Ovary (tissue), 7 donors: ENCODE measurements at regions not wholly inside any gene's neighbourhood (a gene's known extent, or its start where the extent isn't known, plus 50 kb on each side); places are given as distances from the start of the nearest gene placed in this dataset.

Experiments
- DNase-seq, 5 donors: peaks; one replicate each; pipeline ENCODE4 v3.0.0-alpha.2; 2019 to 2020
- H3K27ac ChIP-seq, 2 donors: fragments of 200-600 bp; one replicate each; pipeline versions ENCODE4 v1.5.1 to v1.8.0; 2019 to 2022
- H3K27me3 ChIP-seq: fragments of 200-600 bp; one replicate; pipeline ENCODE4 v1.8.0; 2022
- H3K36me3 ChIP-seq: fragments of 200-600 bp; sonication (generic); one replicate; pipeline ENCODE4 v1.5.1; 2019
- H3K4me1 ChIP-seq: one replicate; pipeline ENCODE4 v1.8.1; 2013; ENCODE audit warnings: mild to moderate bottlenecking, moderate library complexity; ENCODE audit not compliant: insufficient read depth
- H3K4me3 ChIP-seq: fragments of 200-600 bp; sonication (generic); one replicate; pipeline ENCODE4 v1.5.1; 2017
- H3K9me3 ChIP-seq, 2 donors: fragments of 200-600 bp in 1 of 2; sonication (generic) in 1 of 2; one replicate each; pipeline versions ENCODE4 v1.5.1 to v1.8.1; 2013 to 2019; ENCODE audit warnings: mild to moderate bottlenecking in 1 of 2, moderate library complexity in 1 of 2
- CTCF ChIP-seq, 3 donors: fragments of 450-650 bp in 2 of 3; fragments of 200-600 bp in 1 of 3; IDR thresholded peaks; one replicate each; pipeline versions ENCODE4 v1.5.1 to v1.8.0; 2016 to 2022; ENCODE audit warnings: antibody characterized with exemption in 3 of 3, mild to moderate bottlenecking in 1 of 3
- EP300 ChIP-seq: sonication (generic); formaldehyde crosslinking; IDR thresholded peaks from one replicate; pipeline ENCODE4 v1.6.1; 2017; ENCODE audit warnings: antibody characterized with exemption
- POLR2A ChIP-seq: fragments of 450-650 bp; IDR thresholded peaks from one replicate; pipeline ENCODE4 v1.6.1; 2017; ENCODE audit warnings: antibody characterized with exemption, mild to moderate bottlenecking, moderate library complexity
- WGBS, 3 donors: extraction: QIAGEN DNeasy Blood & Tissue Kit in 1 of 3; methylation state at CpG; one replicate each; pipeline versions ENCODE4 v1.1.5 to v1.1.7; 2013 to 2017; 5-methylcytosine and 5-hydroxymethylcytosine counted together
- intact Hi-C, 4 donors: fragments of 100-400 bp; cut with DNase I; formaldehyde crosslinking; loops; one replicate each; pipeline versions ENCODE4 v1.11.0 to v1.15.1; 2022 to 2023
- donor health status: DM: no; HTN: no; CAD: no; lungs with moderate emphysema.
- donor health status: DM: no; HTN: no; CAD: no.
- donor health status: Bipolar disorder and iron deficiency.
- donor health status: DM: no; HTN: no; CAD: no.
- donor health status: DM: yes; HTN: yes; CAD: no.

- H3K4me3 ChIP-seq, result no peak overlapping the region
- no peaks in the 10 kb centered on the region for H3K36me3 ChIP-seq
- no peak for TF ChIP-seq POLR2A
- no peak for TF ChIP-seq EP300
- TF ChIP-seq CTCF (IDR thresholded peaks at IDR 0.05), result no peak
- H3K9me3 ChIP-seq, result no peaks in the 10 kb centered on the region
- WGBS, 3 donors, result 64 to 73% (median 67%) methylated on average over 4 of the region's 4 CpGs
- no peaks in the 10 kb centered on the region for H3K4me1 ChIP-seq
- intact Hi-C loops, result no loop called here
- H3K27me3 ChIP-seq, result no peaks in the 10 kb centered on the region
- H3K27ac ChIP-seq, result no peak overlapping the region
- no peak for DNase-seq
Observed at GRCh38 chr21:38683222-38683621, 122.5 kb upstream of the ETS2 start.

DNA sequence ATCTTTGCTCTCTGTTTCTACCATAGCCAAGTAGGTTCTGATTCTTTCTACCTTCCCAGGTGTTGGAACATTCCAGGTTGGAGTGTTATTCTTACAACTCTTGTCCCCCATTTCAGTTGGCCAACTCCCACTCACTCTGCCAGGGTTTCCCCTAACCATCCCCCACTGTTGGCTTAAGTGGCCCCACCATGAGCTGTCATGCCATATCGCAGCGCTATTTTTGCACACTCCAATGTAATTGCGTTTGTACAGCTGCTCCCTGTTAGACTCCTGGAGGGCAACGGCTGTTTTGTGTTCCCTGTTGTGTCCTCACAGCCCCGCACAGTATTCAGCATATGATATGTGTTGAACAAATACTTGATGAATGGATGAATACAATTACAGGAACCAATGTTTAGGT, 117.7 kb upstream of the ETS2 start:
- no peak overlapping the region for H3K27ac ChIP-seq
- H3K9me3 ChIP-seq, result no peaks in the 10 kb centered on the region
- H3K27me3 ChIP-seq, result no peaks in the 10 kb centered on the region
- no peak for TF ChIP-seq POLR2A
- TF ChIP-seq EP300, result no peak
- no peak for TF ChIP-seq CTCF (IDR thresholded peaks at IDR 0.05)
- WGBS, 3 donors, result 90 to 92% (median 91%) methylated on average over 5 of the region's 5 CpGs
- intact Hi-C loops, result no loop called here
- H3K36me3 ChIP-seq, result no peaks in the 10 kb centered on the region
- peaks cover 1% of the 10 kb centered on the region for H3K4me1 ChIP-seq
- no peak overlapping the region for H3K4me3 ChIP-seq
- DNase-seq, result no peak

DNA sequence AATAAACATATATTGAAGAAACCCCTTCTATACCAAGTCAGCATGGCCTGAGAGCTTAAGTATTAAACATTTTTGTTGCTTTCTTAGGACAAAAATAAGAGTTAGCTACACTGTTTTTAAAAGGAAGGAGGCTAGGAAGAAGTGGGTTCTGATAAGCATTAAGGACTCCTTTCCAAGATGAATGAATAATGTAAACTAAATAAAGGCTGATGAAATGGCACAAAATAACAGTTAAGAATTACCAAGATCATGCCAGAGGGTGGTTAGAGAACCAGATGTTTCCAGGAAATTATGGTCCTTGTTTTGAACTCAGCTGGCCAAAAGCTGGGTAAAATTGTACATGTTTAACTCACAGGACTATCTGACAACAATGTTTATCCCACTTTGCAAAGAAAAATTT, 114.1 kb upstream of the ETS2 start:
- H3K27ac ChIP-seq, result no peak overlapping the region
- H3K36me3 ChIP-seq, result no peaks in the 10 kb centered on the region
- H3K27me3 ChIP-seq, result no peaks in the 10 kb centered on the region
- H3K4me1 ChIP-seq, result peaks cover 1% of the 10 kb centered on the region
- intact Hi-C loops, result no loop called here
- no peaks in the 10 kb centered on the region for H3K9me3 ChIP-seq
- TF ChIP-seq CTCF (IDR thresholded peaks at IDR 0.05) (no peak), POLR2A (no peak), EP300 (no peak)
- no peak for DNase-seq
- no peak overlapping the region for H3K4me3 ChIP-seq

- no peaks in the 10 kb centered on the region for H3K4me1 ChIP-seq
- H3K9me3 ChIP-seq, result no peaks in the 10 kb centered on the region
- no peak for DNase-seq
- H3K27me3 ChIP-seq, result no peaks in the 10 kb centered on the region
- no peaks in the 10 kb centered on the region for H3K36me3 ChIP-seq
- no peak overlapping the region for H3K4me3 ChIP-seq
- TF ChIP-seq POLR2A (no peak), CTCF (IDR thresholded peaks at IDR 0.05) (no peak), EP300 (no peak)
- WGBS, 3 donors, result 89 to 95% (median 91%) methylated on average over 3 of the region's 3 CpGs
- H3K27ac ChIP-seq, result no peak overlapping the region
- intact Hi-C loops, result no loop called here
Observed at GRCh38 chr21:38696579-38696978, 109.2 kb upstream of the ETS2 start.

- WGBS, 3 donors, result 83 to 100% (median 92%) methylated on average over 2 of the region's 2 CpGs
Observed at GRCh38 chr21:38699048-38699447, 106.7 kb upstream of the ETS2 start.

More at GRCh38 chr21:38699048-38699447, 106.7 kb upstream of the ETS2 start:
- H3K27me3 ChIP-seq, result no peaks in the 10 kb centered on the region
- no peaks in the 10 kb centered on the region for H3K4me1 ChIP-seq
- no peak overlapping the region for H3K27ac ChIP-seq
- H3K9me3 ChIP-seq, result no peaks in the 10 kb centered on the region
- TF ChIP-seq EP300, result no peak
- DNase-seq, result no peak
- intact Hi-C loops, result no loop called here
- H3K4me3 ChIP-seq, result no peak overlapping the region
- H3K36me3 ChIP-seq, result no peaks in the 10 kb centered on the region
